PC-9 (cell line): ENCODE measurements at regions not wholly inside any gene's neighbourhood (a gene's known extent, or its start where the extent isn't known, plus 50 kb on each side); places are given as distances from the start of the nearest gene placed in this dataset.
"Not testable (repeated sequence)": the region's sequence is repeated elsewhere in the genome, so short reads cannot be mapped to it uniquely, and the experiment has no call there.

Experiments used
- BruUV-seq: library from RNA; stranded (reverse); fragments of 400-500 nt; replicated peaks from 2 replicates; lab custom pipeline; 2021; lab: Mats Ljungman, UMichigan
- CTCF ChIA-PET: fragments of 300-600 bp; sonication (Branson Sonifier 250); formaldehyde crosslinking; loops from one replicate; lab custom pipeline; 2022; ENCODE audit warnings: antibody characterized with exemption; lab: Charles Lee
- POLR2A ChIA-PET: fragments of 300-600 bp; sonication (Branson Sonifier 250); formaldehyde crosslinking; loops from one replicate; lab custom pipeline; 2022; ENCODE audit warnings: antibody characterized with exemption; ENCODE audit not compliant: unreplicated experiment; lab: Charles Lee
- DNase-seq, 2 experiments: peaks; one replicate each; pipeline versions ENCODE4 v3.0.0 to v3.0.0-alpha.2; 2015 to 2022; ENCODE audit warnings: mixed read lengths in 1 of 2
- H2AFZ ChIP-seq: fragments of 200-600 bp; sonication (generic); 2 replicates; pipeline ENCODE4 v1.8.1; 2017; ENCODE audit warnings: antibody characterized with exemption
- H3F3A ChIP-seq: fragments of 200-600 bp; sonication (generic); 2 replicates; pipeline ENCODE4 v1.8.1; 2017; ENCODE audit warnings: antibody characterized with exemption, mild to moderate bottlenecking, low read depth; ENCODE audit not compliant: insufficient read depth
- H3K27ac ChIP-seq: fragments of 200-600 bp; sonication (generic); 2 replicates; pipeline ENCODE4 v1.6.1; 2016; ENCODE audit warnings: mixed run types
- H3K27me3 ChIP-seq: fragments of 200-600 bp; sonication (generic); 2 replicates; pipeline ENCODE4 v1.6.1; 2016; ENCODE audit warnings: low read depth, mixed run types; ENCODE audit not compliant: insufficient read depth
- H3K36me3 ChIP-seq: fragments of 200-600 bp; sonication (generic); 2 replicates; pipeline ENCODE4 v1.6.1; 2016; ENCODE audit warnings: low read depth, mixed run types
- H3K4me1 ChIP-seq: fragments of 200-600 bp; sonication (generic); replicated peaks from 2 replicates; pipeline ENCODE4 v1.6.1; 2016; ENCODE audit warnings: mixed run types; ENCODE audit not compliant: insufficient read depth
- H3K4me2 ChIP-seq: fragments of 200-600 bp; sonication (generic); 2 replicates; pipeline ENCODE4 v1.6.1; 2017; ENCODE audit warnings: mixed run types
- H3K4me3 ChIP-seq: fragments of 200-600 bp; sonication (generic); 2 replicates; pipeline ENCODE4 v1.6.1; 2016; ENCODE audit warnings: mixed run types
- H3K79me2 ChIP-seq: fragments of 200-600 bp; sonication (generic); 2 replicates; pipeline ENCODE4 v1.6.1; 2017; ENCODE audit warnings: low read depth, mixed run types
- H3K9me2 ChIP-seq: fragments of 200-600 bp; sonication (generic); 2 replicates; pipeline ENCODE4 v1.8.1; 2017; ENCODE audit warnings: mild to moderate bottlenecking; ENCODE audit not compliant: insufficient read depth
- H3K9me3 ChIP-seq: fragments of 200-600 bp; sonication (generic); 2 replicates; pipeline ENCODE4 v1.8.1; 2016; ENCODE audit warnings: low read depth; ENCODE audit not compliant: insufficient read depth
- H4K20me1 ChIP-seq: fragments of 200-600 bp; sonication (generic); 2 replicates; pipeline ENCODE4 v1.8.1; 2017; ENCODE audit not compliant: insufficient read depth
- CTCF ChIP-seq: fragments of 200-600 bp; sonication (generic); conservative IDR thresholded peaks from 2 replicates; pipeline ENCODE4 v1.6.1; 2017; ENCODE audit warnings: mixed run types, antibody characterized with exemption, mild to moderate bottlenecking, moderate library complexity
- EZH2 ChIP-seq: fragments of 200-600 bp; sonication (generic); IDR thresholded peaks from 2 replicates; pipeline ENCODE4 v1.8.0; 2017; ENCODE audit warnings: antibody characterized with exemption, low read depth
- intact Hi-C: fragments of 100-400 bp; cut with micrococcal nuclease; formaldehyde crosslinking; loops from one replicate; pipeline ENCODE4 v1.10.0; 2022; ENCODE audit not compliant: unreplicated experiment

GRCh38 chr16:29306201-29306600, 100.3 kb downstream of the NPIPB11 start:
- intact Hi-C loops, result no loop called here
- no peaks in the 10 kb centered on the region for H3K9me2 ChIP-seq
- H3K79me2 ChIP-seq, result no peaks in the 10 kb centered on the region
- H4K20me1 ChIP-seq, result no peaks in the 10 kb centered on the region
- H3K4me3 ChIP-seq, result no peak overlapping the region
- BruUV-seq, result no TSS peak
- H3K4me1 ChIP-seq, result no peaks in the 10 kb centered on the region
- TF ChIP-seq EZH2 (no peak), CTCF (no peak)
- H3K27me3 ChIP-seq, result 0 out of 2 replicates have a peak, but pooled peaks cover 5% of the 10 kb centered on the region
- H3F3A ChIP-seq, result 0 out of 2 replicates have a peak, but pooled peaks cover 3% of the 10 kb centered on the region
- no peak overlapping the region for H2AFZ ChIP-seq
- no peak overlapping the region for H3K27ac ChIP-seq
- H3K36me3 ChIP-seq, result no peaks in the 10 kb centered on the region
- ChIA-PET POLR2A (no interaction called here), CTCF (no interaction called here)
- no peak overlapping the region for H3K4me2 ChIP-seq
- no peak for DNase-seq
- H3K9me3 ChIP-seq, result no peaks in the 10 kb centered on the region

- CTCF ChIA-PET, result not testable (repeated sequence)
Measured at GRCh38 chr16:29305018-29305417, 101.5 kb downstream of the NPIPB11 start.

GRCh38 chr16:29304251-29304650, 102.3 kb downstream of the NPIPB11 start:
- Histone ChIP-seq H3K9me2 (no peaks in the 10 kb centered on the region), H3K27me3 (0 out of 2 replicates have a peak, but pooled peaks cover 5% of the 10 kb centered on the region), H3F3A (0 out of 2 replicates have a peak, but pooled peaks cover 3% of the 10 kb centered on the region), H3K4me2 (no peak overlapping the region), H2AFZ (no peak overlapping the region), H3K4me1 (no peaks in the 10 kb centered on the region), H3K36me3 (no peaks in the 10 kb centered on the region), H3K27ac (no peak overlapping the region), H4K20me1 (no peaks in the 10 kb centered on the region), H3K9me3 (no peaks in the 10 kb centered on the region), H3K4me3 (no peak overlapping the region), H3K79me2 (no peaks in the 10 kb centered on the region)
- intact Hi-C loops, result no loop called here
- TF ChIP-seq EZH2, result no peak
- TF ChIP-seq CTCF, result no peak
- DNase-seq, result no peak
- ChIA-PET POLR2A (interaction anchor here (0.6 kb wide), 1 partner anchor 489 kb away, joined by 5 read pairs; no protein-coding TSS in a partner anchor), CTCF (no interaction called here)
- no TSS peak for BruUV-seq

More at GRCh38 chr16:29305018-29305417, 101.5 kb downstream of the NPIPB11 start:
- H3K9me2 ChIP-seq, H3K9me3 ChIP-seq, H3K79me2 ChIP-seq, H3K4me2 ChIP-seq, H3K36me3 ChIP-seq, intact Hi-C loops, H3K27me3 ChIP-seq, H2AFZ ChIP-seq, H3K27ac ChIP-seq, H4K20me1 ChIP-seq, H3F3A ChIP-seq, DNase-seq, H3K4me1 ChIP-seq, BruUV-seq, POLR2A ChIA-PET, H3K4me3 ChIP-seq: not testable (repeated sequence)

- Histone ChIP-seq H3K79me2 (no peaks in the 10 kb centered on the region), H3F3A (0 out of 2 replicates have a peak, but pooled peaks cover 3% of the 10 kb centered on the region), H3K4me3 (no peak overlapping the region), H4K20me1 (no peaks in the 10 kb centered on the region), H3K4me2 (no peak overlapping the region), H2AFZ (no peak overlapping the region), H3K9me3 (no peaks in the 10 kb centered on the region), H3K4me1 (no peaks in the 10 kb centered on the region), H3K9me2 (no peaks in the 10 kb centered on the region), H3K27ac (no peak overlapping the region), H3K27me3 (0 out of 2 replicates have a peak, but pooled peaks cover 5% of the 10 kb centered on the region), H3K36me3 (no peaks in the 10 kb centered on the region)
- intact Hi-C loops, result no loop called here
- no peak for DNase-seq
- POLR2A ChIA-PET, result no interaction called here
- no peak for TF ChIP-seq CTCF
- TF ChIP-seq EZH2, result no peak
- BruUV-seq, result no TSS peak
- CTCF ChIA-PET, result no interaction called here
Measured at GRCh38 chr16:29303520-29303919, 103.0 kb downstream of the NPIPB11 start.
